IMR-90 (cell line): ENCODE measurements at regions not wholly inside any gene's neighbourhood (a gene's known extent, or its start where the extent isn't known, plus 50 kb on each side); places are given as distances from the start of the nearest gene placed in this dataset.

Source experiments
- BHLHE40 ChIP-seq: fragments of 150-350 bp; IDR thresholded peaks from 2 replicates; pipeline ENCODE4 v1.6.1; 2016; ENCODE audit warnings: mild to moderate bottlenecking, low read depth, low read length
- CEBPB ChIP-seq: IDR thresholded peaks from 2 replicates; pipeline ENCODE4 v1.6.1; 2012; ENCODE audit warnings: low read depth, low read length, improper control_type of control experiment
- FOS ChIP-seq: fragments of 150-350 bp; IDR thresholded peaks from 2 replicates; pipeline ENCODE4 v1.6.1; 2016; ENCODE audit warnings: low read depth, low read length
- MAFK ChIP-seq: IDR thresholded peaks from 2 replicates; pipeline ENCODE4 v1.6.1; 2012; ENCODE audit warnings: low read depth, low read length, improper control_type of control experiment
- MAZ ChIP-seq: IDR thresholded peaks from 2 replicates; pipeline ENCODE4 v1.6.1; 2012; ENCODE audit warnings: low read depth, mild to moderate bottlenecking, low read length, improper control_type of control experiment, moderate library complexity, borderline replicate concordance
- MXI1 ChIP-seq: IDR thresholded peaks from 2 replicates; pipeline ENCODE4 v1.6.1; 2012; ENCODE audit warnings: low read depth, mild to moderate bottlenecking, low read length, moderate library complexity, borderline replicate concordance
- NFE2L2 ChIP-seq: fragments of 150-350 bp; IDR thresholded peaks from 2 replicates; pipeline ENCODE4 v1.6.1; 2016; ENCODE audit warnings: low read depth, mild to moderate bottlenecking, low read length
- POLR2A ChIP-seq: IDR thresholded peaks from 2 replicates; pipeline ENCODE4 v1.6.1; 2012; ENCODE audit warnings: mild to moderate bottlenecking, low read depth, low read length
- RAD21 ChIP-seq: IDR thresholded peaks from 2 replicates; pipeline ENCODE4 v1.6.1; 2012; ENCODE audit warnings: low read length, improper control_type of control experiment
- RCOR1 ChIP-seq: IDR thresholded peaks from 2 replicates; pipeline ENCODE4 v1.6.1; 2012; ENCODE audit warnings: mild to moderate bottlenecking, low read length, improper control_type of control experiment; ENCODE audit not compliant: insufficient replicate concordance
- RFX5 ChIP-seq: IDR thresholded peaks from 2 replicates; pipeline ENCODE4 v1.8.0; 2012; ENCODE audit warnings: low read depth, mild to moderate bottlenecking, low read length, moderate library complexity
- SMC3 ChIP-seq: fragments of 150-350 bp; IDR thresholded peaks from 2 replicates; pipeline ENCODE4 v1.6.1; 2016; ENCODE audit warnings: low read depth, mild to moderate bottlenecking, antibody characterized with exemption, low read length, moderate library complexity
- USF2 ChIP-seq: fragments of 150-350 bp; IDR thresholded peaks from 2 replicates; pipeline ENCODE4 v1.6.1; 2017; ENCODE audit warnings: mild to moderate bottlenecking, antibody characterized with exemption, low read length, low read depth
- TF ChIP-seq, protein P1 (sequence below): conservative IDR thresholded peaks from 2 replicates; pipeline ENCODE4 v1.5.1; 2012; ENCODE audit warnings: mild to moderate bottlenecking, low read depth, low read length, improper control_type of control experiment

DNA sequence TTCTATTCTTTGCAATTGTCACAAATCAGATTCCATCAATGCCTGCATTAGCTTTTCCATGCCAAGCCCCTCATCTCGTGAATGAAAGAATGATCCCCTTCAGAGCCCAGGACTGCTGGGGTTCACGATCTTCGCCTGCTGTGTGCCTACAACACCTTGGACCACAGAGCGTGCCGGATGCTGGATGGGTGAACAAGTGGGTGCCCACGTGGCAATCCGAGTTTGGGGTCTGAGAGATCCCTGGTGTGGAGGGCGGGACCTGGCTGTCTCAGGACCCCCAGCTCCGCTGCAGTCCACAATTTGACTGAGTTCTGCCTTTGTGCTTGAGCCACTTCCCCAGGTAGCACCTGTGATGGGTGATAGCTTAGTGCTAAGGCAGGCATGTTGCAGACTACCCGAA, 317.0 kb downstream of the GALR1 start:
- TF ChIP-seq, protein P1, sequence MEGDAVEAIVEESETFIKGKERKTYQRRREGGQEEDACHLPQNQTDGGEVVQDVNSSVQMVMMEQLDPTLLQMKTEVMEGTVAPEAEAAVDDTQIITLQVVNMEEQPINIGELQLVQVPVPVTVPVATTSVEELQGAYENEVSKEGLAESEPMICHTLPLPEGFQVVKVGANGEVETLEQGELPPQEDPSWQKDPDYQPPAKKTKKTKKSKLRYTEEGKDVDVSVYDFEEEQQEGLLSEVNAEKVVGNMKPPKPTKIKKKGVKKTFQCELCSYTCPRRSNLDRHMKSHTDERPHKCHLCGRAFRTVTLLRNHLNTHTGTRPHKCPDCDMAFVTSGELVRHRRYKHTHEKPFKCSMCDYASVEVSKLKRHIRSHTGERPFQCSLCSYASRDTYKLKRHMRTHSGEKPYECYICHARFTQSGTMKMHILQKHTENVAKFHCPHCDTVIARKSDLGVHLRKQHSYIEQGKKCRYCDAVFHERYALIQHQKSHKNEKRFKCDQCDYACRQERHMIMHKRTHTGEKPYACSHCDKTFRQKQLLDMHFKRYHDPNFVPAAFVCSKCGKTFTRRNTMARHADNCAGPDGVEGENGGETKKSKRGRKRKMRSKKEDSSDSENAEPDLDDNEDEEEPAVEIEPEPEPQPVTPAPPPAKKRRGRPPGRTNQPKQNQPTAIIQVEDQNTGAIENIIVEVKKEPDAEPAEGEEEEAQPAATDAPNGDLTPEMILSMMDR: no peak
- no peak for TF ChIP-seq MAFK
- no peak for TF ChIP-seq RAD21
- no peak for TF ChIP-seq BHLHE40
- no peak for TF ChIP-seq RFX5
- no peak for TF ChIP-seq USF2
- TF ChIP-seq POLR2A: no peak
- no peak for TF ChIP-seq FOS
- no peak for TF ChIP-seq CEBPB
- TF ChIP-seq MAZ: no peak
- TF ChIP-seq NFE2L2: no peak
- no peak for TF ChIP-seq SMC3
- no peak for TF ChIP-seq RCOR1
- TF ChIP-seq MXI1: no peak
